Right lobe of liver (tissue), 4 donors: ENCODE measurements at regions not wholly inside any gene's neighbourhood (a gene's known extent, or its start where the extent isn't known, plus 50 kb on each side); places are given as distances from the start of the nearest gene placed in this dataset.

Experiments used
- CTCF ChIP-seq, 4 donors: fragments of 200-600 bp in 3 of 4; fragments of 450-650 bp in 1 of 4; IDR thresholded peaks; one replicate each; pipeline versions ENCODE4 v1.5.1 to v1.8.0; 2016 to 2022; ENCODE audit warnings: antibody characterized with exemption in 4 of 4, mild to moderate bottlenecking in 2 of 4
- POLR2A ChIP-seq: fragments of 450-650 bp; IDR thresholded peaks from one replicate; pipeline ENCODE4 v1.6.1; 2017; ENCODE audit warnings: antibody characterized with exemption, mild to moderate bottlenecking
- donor health status: DM: no; HTN: no; CAD: no.
- donor health status: DM: no; HTN: no; CAD: no.
- donor health status: DM: no; HTN: yes; CAD: no.

- no peak for TF ChIP-seq CTCF (IDR thresholded peaks at IDR 0.05)
- TF ChIP-seq POLR2A = no peak
These were observed 194.3 kb upstream of the SMIM21 start for GRCh38 chr18:75621818-75622217.
